GM21619 (cell line): ENCODE measurements at regions not wholly inside any gene's neighbourhood (a gene's known extent, or its start where the extent isn't known, plus 50 kb on each side); places are given as distances from the start of the nearest gene placed in this dataset.
"Not testable (repeated sequence)": the region's sequence is repeated elsewhere in the genome, so short reads cannot be mapped to it uniquely, and the experiment has no call there.

Source experiments
- ATAC-seq: cut with Tn5 transposase; IDR thresholded peaks from one replicate; pipeline ENCODE4 v1.9.1; 2021; ENCODE audit not compliant: unreplicated experiment

DNA sequence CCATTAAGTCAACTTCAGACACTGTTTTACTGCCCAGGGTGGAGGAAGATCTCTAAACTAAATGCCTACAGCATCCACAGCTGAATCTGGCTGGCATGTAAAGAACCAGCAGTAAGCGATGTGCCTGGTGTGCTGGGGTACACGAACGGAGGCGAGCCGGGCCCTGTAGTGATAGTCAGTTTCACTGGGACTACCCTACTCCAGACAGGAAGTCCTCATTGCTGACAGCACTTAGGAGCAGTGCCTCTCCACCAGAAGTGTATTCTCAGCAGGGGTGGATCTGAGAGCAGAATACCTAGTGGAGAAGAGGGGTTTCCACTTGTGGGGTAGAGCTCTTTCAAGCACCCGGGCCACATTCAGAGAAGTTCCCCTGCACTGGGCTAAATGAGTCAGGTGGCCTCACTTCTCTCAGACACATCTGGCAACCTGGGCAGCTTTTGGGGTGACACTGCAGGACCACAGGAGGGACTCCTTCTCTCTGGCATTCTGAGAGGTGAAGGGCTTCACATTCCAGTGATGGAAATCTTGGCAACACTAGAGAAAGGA, 290.3 kb upstream of the PLGLB1 start:
- not testable (repeated sequence) for ATAC-seq

DNA sequence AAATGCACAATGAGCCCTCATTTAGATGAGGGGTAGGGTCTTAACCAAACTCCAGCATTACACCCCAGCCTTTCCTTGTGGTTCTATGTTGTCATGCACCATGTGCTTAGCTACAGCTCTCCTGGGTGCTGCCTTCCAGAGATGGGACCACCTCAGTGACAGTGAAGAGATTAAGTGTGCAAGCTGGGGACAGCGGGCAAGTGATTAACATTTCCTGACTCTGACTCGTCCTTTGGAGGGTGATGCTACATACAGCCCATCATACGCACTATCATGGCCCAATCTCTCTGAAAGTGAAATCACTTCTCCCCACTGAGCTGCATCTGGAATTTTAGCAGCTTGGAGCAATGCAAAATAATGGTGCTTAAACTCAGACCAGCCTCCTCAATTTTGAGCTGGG, 293.0 kb upstream of the PLGLB1 start:
- not testable (repeated sequence) for ATAC-seq

DNA sequence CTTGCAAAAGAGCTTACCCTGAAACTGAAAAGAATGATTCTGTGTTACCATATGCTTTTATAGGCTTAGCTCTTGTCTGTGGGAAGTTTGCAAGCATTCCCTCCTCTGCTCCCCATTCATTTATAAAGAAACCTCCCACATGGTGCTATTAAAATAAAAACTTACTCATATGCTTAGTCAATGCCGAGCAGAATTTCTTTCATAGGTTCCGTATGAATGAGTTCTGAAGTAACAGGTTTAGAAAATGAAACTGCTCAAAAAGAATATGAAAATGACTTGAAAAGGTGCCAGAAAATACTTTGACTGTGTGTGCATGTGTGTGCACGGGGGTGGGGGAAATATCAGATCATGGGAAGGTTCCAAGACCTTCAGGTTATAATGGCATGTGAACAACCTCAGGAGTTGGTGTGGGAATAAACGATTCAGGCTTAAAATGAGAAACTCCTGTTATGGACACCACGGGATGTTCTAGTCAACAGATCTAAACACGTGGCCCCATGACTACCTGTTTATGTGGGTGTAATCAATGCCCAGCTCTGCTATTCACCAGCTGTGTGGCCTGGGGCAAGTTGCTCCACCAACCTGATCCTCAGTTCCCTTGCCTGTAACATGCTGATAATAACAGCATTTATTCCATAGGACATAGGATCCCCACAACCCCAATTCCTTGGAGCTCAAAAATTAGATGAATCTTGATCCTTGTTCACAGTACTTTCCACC, 293.7 kb upstream of the PLGLB1 start:
- ATAC-seq = not testable (repeated sequence)

DNA sequence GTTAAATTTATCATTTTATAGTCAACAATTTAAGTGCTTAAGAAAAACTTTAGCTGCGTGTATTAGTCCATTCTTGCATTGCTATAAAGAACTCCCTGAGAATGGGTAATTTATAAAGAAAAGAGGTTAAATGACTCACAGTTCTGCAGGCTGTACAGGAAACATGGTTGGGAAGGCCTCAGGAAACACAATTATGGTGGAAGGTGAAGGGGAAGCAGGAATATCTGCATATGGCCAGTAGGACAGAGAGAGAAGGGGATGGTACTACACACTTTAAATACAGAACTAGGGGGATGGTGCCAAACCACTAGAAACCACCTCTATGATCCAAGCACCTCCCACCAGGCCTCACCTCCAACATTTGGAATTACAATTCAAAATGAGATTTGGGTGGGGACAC, 295.5 kb upstream of the PLGLB1 start:
- not testable (repeated sequence) for ATAC-seq

DNA sequence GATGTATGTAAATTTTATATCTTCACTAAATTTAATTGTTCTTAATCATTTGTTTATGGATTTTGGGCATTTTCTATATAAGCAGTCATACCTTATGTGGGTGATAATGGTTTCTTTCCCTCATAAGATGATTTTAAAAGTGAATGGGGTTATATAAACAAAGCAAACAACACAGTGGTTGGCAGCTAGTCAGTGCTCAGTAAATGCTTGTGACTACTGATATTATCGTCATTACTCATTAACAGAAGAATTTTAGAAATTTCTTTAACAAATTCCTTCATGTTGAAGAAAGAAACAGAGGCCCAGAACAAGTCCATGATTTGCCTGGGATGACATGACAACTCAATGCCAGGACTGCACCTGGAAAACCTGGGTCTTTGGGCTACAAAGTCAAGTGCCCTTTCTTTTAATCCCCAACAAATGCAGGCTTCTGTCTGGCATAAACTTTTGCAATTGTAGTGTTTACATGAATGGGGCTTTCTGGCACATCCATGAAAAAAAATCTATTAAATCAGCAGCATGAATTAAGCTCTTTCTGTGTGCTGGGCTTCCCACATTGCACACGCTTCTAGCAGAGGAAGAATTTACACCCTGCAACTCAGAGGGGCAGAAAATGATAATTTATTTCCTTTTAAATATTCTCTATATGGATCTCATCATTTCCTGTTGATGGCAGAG, 297.3 kb upstream of the PLGLB1 start:
- ATAC-seq = not testable (repeated sequence)

DNA sequence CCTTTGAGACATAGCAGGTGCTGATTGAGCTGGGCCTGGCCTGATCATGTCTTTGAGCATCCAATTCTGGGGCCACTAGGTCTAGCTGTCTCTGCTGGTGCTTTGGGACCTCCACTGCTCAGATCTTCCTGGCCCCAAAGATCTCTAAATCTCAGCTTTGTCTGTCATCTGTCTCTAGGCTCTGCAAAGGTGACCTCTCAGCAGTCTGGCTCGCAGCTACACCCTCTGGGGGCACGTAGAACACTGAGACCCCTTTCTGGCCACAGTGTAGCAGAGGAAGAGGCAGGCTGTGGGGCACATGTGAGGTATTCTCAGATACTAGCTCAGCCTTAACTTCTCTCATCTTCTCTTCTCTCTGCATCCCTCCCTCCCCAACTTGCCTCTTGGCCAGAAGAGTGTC, 298.1 kb upstream of the PLGLB1 start:
- ATAC-seq = not testable (repeated sequence)

DNA sequence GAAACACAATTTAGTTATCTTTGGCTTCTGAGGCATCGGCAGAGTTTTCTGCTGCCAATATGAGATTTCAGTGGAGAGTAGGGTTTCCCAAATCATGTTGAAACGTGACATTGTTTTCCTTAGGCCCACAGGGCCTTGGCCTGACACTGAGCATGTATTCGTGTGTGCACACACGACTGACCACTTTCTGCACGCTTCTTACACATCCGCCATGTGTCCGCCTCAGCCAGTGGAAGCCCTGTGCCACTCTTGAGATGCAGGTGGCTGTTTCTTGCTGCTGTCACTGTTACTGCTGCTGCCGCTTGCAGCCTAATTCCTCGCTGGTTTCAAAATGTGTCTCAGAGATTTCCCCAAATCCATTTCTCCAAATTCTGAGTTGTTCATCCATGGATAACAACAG, 299.6 kb upstream of the PLGLB1 start:
- not testable (repeated sequence) for ATAC-seq

DNA sequence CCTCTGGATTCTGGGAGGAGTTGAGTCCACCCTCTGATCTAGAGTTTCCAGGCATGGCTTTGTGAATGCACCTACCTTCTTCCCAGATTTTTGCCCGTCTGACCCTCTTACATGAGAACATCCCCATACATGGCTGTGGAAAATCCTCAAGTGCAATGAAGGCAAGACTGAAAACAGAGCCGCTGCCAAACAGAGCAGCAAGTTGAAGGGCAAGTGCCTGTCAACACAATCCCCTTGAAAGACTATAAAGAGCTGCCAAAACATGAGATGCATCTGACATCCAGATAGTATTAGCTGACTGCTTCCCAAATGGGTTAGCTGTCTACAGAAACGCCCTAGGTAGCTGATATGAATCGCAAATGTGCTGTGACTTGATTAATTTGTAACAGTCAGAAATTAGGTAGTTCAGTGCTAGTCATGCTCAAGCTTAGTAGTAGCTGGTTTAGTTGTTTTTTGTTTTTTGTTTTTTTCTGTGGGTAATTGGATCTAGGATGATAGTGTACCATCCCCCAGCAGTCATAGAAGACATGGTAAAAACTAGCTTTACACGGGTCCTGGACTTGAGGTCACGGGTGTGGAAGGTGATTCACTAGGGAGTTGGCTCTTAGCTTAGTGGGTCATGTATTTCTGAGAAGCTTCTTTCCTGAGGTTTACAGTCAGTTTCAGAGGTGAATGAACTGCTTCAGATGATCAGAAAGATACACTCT, 302.8 kb upstream of the PLGLB1 start:
- ATAC-seq = not testable (repeated sequence)

DNA sequence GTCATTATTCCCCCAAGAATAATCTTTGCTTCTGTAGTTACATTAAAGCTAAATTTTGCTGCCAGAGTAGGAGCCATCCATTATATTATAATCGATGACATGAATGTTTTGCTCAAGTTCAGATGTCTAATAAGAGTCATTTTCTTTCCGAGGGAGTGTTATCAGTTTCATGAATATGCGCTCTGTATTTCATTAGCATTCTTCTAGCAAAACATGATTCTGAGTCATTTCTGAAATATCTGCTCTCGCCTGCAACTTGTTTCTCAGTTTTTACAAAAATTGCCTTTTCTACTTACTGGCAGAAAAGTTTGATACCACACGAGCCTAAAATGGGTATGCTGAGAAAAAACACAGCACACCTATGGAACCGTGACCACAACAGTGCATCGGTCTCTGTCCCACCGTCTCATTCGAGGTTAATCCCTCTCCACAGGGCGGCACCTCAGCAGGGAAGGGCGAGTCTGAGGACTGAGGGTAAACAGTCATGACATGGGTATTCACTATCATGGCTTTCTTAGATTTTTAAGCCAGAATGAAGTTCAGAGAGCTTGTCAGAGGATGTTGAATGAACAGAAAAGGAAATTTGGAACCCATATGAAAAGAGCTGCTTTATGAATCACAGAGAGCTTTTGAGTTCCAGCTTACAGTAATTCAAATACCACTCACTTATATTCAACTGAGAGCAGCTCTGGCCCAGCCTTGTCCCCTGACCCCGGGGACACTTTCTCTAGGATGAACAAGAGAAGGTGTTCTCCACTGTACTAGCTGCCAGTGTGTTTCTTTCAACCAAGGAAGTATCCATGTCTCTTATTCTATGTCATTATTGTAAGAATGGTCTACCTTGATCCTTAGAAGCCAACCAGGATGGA, 303.6 kb upstream of the PLGLB1 start:
- not testable (repeated sequence) for ATAC-seq

DNA sequence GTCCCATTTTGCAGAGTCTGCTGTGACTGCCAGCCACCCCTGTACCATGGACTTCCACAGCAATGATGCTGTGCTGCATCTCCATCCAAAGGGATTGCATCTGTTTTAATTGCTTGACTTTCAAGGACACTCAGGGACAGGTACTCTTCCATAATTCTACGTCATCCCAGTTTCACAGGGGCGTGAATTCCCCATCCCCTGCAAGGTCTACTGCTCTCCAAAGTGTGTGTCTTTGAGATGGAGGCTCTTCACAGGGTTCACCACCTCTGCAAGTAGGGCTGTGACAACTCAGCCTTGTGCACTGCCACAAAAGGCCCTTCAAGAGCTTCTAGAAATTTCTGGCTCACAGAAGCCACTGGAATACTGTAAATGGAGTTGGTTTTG, 304.3 kb upstream of the PLGLB1 start:
- ATAC-seq = not testable (repeated sequence)

DNA sequence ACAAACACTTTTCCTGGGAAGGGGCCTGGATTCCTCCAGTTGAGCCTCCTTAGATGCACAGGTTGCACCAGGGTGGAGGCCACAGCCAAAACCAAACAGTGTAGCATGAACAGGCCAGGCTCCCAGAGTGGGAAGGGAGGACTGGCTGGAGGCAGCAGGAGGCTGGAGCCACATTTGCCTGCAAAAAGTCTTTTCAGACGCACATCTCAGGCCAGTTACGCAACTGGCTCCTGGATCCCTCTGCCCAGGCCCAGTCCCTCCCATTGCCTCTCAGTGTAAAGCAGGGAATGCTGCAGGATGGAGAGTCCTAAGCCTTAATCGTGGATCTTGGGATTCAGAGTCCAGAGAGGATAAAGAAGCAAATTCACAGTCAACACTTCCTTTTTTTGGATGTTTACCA, 305.1 kb upstream of the PLGLB1 start:
- not testable (repeated sequence) for ATAC-seq

DNA sequence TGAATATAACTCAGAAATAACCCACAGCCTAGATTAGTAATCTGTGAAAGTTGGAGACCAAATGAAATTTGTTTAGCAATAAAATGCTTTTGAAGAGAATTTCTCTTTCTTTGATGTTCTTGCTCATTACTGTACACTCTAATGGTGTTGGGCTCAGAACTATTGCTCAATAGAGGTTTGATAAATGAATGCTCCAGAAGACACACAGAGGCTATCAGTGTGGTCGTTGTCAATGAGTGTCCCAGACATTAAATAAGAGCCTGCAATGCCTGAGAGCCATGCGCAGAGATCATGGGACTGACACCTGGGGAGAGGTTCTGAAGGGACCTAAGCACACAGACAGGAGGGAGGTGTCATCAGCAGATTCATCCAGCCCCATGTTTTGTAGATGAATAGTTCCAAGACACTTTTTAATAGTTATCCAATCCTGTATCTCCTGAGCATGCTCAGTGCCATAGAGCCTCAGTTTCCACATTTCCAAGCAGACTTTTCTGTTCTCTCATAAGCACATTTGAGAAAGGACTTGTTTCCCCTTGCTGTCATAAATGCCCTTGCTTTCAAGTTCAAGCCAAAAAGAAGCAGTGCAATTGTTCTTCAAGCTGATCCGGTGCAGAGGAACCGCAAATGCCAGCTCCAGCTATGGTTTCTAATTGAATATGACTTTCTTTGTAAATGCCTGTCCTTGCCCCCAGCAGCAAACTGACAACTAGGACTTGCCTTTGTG, 306.2 kb upstream of the PLGLB1 start:
- ATAC-seq = not testable (repeated sequence)

DNA sequence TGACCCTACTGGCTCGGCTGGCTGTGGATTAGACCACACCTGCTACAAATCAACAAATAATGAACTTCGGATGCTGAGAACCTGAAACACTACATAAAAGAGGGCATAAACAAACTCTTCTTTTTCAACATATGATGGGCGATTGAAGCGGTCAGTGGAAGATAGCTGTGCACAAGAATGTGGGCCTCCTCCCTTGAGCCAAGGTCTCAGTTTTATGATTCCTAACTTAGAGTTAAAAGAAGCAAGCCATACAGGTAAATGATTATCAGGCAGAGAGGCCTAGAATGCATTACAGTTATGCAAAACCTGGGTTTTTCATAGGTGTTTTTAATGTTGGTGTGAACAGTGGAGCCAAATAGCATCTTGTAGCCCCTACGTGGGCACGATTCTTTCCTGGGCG, 307.9 kb upstream of the PLGLB1 start:
- not testable (repeated sequence) for ATAC-seq

DNA sequence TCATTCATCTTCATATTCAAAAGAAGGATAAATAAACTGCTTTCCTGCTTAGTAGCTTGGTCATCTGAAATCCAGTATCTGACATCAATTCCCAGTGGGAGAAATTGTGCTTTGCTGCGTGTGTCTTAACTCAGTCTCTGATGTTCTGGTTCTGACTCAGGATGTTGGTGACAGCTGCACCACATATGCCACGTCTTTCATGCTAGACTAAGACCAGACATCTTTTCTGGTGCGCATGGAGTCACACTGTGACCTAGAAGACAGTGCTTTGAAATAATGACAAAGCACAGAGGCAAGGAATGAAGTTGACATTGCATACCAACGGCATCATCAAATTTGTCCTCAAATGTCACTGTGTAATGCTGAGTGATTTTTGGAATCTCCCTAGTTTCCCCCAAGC, 308.8 kb upstream of the PLGLB1 start:
- ATAC-seq = not testable (repeated sequence)

DNA sequence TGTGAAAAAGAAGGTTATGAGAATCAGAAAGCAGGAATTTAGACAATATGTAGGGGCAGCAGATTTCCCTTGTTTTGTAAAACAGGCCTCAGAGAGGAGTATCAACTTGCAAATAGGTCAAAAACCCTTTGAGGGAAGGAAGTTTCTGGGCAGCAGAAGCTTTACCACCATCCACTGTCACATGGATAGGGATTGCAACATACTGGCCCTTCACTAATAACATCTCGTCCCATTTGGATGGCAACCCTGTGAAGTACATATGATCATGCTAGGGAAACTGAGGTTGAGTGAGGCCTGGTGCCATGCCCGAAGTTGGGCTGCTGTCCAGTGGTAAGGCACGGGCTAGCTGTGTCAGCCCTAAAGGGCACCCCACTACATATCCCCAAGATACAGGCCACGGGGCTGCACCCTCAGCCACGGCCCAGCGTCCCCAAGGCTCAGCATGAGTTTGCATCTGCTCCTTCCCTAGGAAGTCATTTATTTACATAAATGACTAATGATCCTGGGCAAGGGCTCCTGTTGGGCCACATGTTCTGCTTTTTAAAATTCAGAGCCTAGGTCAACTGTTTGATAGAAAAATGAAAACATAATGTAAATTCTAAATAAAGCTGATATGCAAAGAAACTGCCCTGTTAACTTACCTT, 310.4 kb upstream of the PLGLB1 start:
- not testable (repeated sequence) for ATAC-seq

DNA sequence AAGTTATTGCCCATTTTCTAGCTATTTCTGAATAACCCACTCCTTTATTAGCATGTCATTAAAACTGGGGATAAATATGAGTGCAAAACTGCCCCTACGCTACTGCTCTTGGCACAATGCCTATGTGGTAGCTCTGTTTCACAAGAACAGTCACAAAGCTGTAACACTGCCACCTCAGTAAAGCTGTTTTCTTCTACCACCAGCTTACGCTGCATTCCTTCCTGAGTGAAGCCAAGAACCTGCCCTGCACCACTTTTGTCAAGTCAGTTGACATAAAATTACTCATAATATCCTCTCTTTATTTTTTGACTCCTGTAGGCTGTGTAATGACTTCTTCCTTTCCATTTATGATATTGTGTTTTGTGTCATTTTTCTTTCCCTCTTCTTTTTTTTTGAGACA, 313.2 kb upstream of the PLGLB1 start:
- ATAC-seq = not testable (repeated sequence)

DNA sequence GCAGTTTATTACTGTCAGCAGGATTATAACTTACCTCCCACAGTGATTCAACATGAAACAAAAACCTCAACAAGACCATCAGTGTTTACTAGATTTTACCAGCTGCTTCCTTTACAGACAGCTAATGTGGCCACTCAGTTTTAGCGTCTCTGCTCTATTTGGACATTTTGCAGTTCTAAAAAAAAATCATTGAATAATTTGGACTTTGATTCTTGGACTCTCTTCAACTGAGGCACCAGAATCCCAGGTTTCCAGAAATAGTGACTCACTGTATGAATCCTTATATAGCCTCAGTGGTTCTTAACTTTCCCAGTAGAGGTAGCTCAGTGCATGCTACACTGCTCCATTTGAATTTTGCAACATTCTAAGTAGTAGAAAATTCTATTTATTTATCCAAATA, 317.4 kb upstream of the PLGLB1 start:
- ATAC-seq = not testable (repeated sequence)

DNA sequence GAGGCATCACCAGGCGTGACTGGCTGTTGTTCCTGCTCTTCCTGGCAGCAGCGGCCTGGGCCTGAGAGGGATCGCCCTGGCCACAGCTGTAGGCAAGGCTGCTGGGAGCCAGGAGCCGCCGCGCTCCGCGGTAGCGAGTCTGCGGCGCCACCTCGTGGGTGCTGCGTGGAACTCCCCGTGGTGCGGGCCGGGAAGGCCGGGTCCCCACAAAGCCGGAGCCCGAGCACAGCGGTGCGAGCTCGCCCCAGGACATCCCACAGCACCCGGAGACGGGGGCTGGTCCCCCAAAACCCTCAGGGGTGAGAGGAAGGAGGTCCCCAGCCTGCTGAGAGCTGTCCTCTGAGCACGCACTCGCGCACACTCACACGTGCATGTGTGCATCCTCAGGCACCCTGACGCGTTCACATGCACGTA, 320.0 kb upstream of the PLGLB1 start:
- not testable (repeated sequence) for ATAC-seq

DNA sequence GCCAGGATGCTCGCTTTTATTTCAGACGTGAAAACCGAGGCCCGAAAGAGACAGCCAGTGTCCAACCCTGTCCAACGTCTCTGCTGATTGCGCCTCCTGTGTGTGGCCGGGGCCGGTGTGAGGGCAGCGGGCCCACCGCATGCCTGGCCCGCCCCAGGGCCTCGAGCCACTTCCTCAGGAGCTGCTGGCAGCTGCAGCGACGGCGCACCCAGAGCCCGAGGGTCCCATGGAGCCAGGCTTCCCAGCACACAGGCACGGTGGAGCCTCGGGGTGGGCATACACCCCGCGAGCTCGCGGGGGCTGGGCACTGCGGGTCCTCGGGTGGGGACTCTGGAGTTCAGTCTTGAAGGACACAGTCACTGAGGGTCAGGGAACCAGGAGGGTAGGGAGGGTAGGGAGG, 320.5 kb upstream of the PLGLB1 start:
- ATAC-seq = not testable (repeated sequence)
